OCI-LY7 (cell line): ENCODE measurements at regions not wholly inside any gene's neighbourhood (a gene's known extent, or its start where the extent isn't known, plus 50 kb on each side); places are given as distances from the start of the nearest gene placed in this dataset.
"Not testable (repeated sequence)": the region's sequence is repeated elsewhere in the genome, so short reads cannot be mapped to it uniquely, and the experiment has no call there.

ENCODE experiments used
- EZH2phosphoT487 ChIP-seq: fragments of 200-600 bp; sonication (generic); IDR thresholded peaks from 2 replicates; pipeline ENCODE4 v1.6.1; 2018; ENCODE audit warnings: low read depth, borderline replicate concordance, mild to moderate bottlenecking, mixed run types, antibody characterized with exemption, low read length, moderate library complexity, mixed read lengths
- TF ChIP-seq, protein P1 (sequence below): fragments of 200-600 bp; sonication (generic); conservative IDR thresholded peaks from 2 replicates; pipeline ENCODE4 v1.5.1; 2014; ENCODE audit warnings: mild to moderate bottlenecking, antibody characterized with exemption, low read length, moderate library complexity, mixed read lengths

DNA sequence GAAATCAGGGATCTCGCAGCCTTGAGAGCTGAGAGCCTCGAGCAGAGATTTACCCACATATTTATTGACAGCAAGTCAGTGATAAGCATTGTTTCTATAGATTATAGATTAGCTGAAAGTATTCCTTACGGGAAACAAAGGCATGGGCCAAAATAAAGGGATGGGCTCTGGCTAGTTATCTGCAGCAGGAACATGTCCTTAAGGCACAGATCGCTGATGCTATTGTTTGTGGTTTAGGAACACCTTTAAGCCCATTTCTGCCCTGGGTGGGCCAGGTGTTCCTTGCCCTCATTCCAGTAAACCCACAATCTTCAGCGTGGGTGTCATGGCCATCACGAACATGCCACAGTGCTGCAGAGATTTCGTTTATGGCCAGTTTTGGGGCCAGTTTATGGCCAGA lies 56.1 kb upstream of the CLDN24 start:
- TF ChIP-seq, protein P1, sequence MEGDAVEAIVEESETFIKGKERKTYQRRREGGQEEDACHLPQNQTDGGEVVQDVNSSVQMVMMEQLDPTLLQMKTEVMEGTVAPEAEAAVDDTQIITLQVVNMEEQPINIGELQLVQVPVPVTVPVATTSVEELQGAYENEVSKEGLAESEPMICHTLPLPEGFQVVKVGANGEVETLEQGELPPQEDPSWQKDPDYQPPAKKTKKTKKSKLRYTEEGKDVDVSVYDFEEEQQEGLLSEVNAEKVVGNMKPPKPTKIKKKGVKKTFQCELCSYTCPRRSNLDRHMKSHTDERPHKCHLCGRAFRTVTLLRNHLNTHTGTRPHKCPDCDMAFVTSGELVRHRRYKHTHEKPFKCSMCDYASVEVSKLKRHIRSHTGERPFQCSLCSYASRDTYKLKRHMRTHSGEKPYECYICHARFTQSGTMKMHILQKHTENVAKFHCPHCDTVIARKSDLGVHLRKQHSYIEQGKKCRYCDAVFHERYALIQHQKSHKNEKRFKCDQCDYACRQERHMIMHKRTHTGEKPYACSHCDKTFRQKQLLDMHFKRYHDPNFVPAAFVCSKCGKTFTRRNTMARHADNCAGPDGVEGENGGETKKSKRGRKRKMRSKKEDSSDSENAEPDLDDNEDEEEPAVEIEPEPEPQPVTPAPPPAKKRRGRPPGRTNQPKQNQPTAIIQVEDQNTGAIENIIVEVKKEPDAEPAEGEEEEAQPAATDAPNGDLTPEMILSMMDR = not testable (repeated sequence)
- TF ChIP-seq EZH2phosphoT487 = not testable (repeated sequence)
